GM21717 (cell line): ENCODE measurements at regions not wholly inside any gene's neighbourhood (a gene's known extent, or its start where the extent isn't known, plus 50 kb on each side); places are given as distances from the start of the nearest gene placed in this dataset.
A peak's percentile ranks its signal among the peaks of the same experiment; 100 is the strongest.

Experiments used
- ATAC-seq: cut with Tn5 transposase; IDR thresholded peaks from one replicate; pipeline ENCODE4 v1.9.1; 2021; ENCODE audit warnings: mild to moderate bottlenecking, moderate library complexity; ENCODE audit not compliant: unreplicated experiment

- ATAC-seq: no peak
Observed at GRCh38 chr9:73742412-73742811, 590.7 kb downstream of the ANXA1 start.

GRCh38 chr9:73743826-73744225, 592.2 kb downstream of the ANXA1 start:
- no peak for ATAC-seq

GRCh38 chr9:73745598-73745997, 593.9 kb downstream of the ANXA1 start:
- ATAC-seq: no peak

GRCh38 chr9:73753171-73753570, 601.5 kb downstream of the ANXA1 start:
- no peak for ATAC-seq

- no peak for ATAC-seq
Observed at GRCh38 chr9:73761905-73762304, 610.2 kb downstream of the ANXA1 start.

GRCh38 chr9:73773896-73774295, 622.2 kb downstream of the ANXA1 start:
- ATAC-seq: no peak

- no peak for ATAC-seq
Observed at GRCh38 chr9:73775757-73776156, 624.1 kb downstream of the ANXA1 start.

- no peak for ATAC-seq
Observed at GRCh38 chr9:73780916-73781315, 629.3 kb downstream of the ANXA1 start.

GRCh38 chr9:73782166-73782565, 630.5 kb downstream of the ANXA1 start:
- no peak for ATAC-seq

- no peak for ATAC-seq
Observed at GRCh38 chr9:73799446-73799845, 647.8 kb downstream of the ANXA1 start.

- no peak for ATAC-seq
Observed at GRCh38 chr9:73805111-73805510, 653.4 kb downstream of the ANXA1 start.

- no peak for ATAC-seq
Observed at GRCh38 chr9:73805853-73806458, 654.3 kb downstream of the ANXA1 start.

- ATAC-seq: no peak
Observed at GRCh38 chr9:73806876-73807275, 655.2 kb downstream of the ANXA1 start.

GRCh38 chr9:73807952-73808351, 656.3 kb downstream of the ANXA1 start:
- no peak for ATAC-seq

- no peak for ATAC-seq
Observed at GRCh38 chr9:73810585-73811215, 659.0 kb downstream of the ANXA1 start.

GRCh38 chr9:73813546-73813945, 661.9 kb downstream of the ANXA1 start:
- ATAC-seq: no peak

- ATAC-seq: no peak
Observed at GRCh38 chr9:73816905-73817304, 665.2 kb downstream of the ANXA1 start.

GRCh38 chr9:73824671-73825070, 672.5 kb upstream of the RORB start:
- ATAC-seq: no peak

GRCh38 chr9:73838871-73839270, 658.3 kb upstream of the RORB start:
- ATAC-seq: no peak

- no peak for ATAC-seq
Observed at GRCh38 chr9:73839471-73839870, 657.7 kb upstream of the RORB start.

GRCh38 chr9:73841018-73841417, 656.1 kb upstream of the RORB start:
- ATAC-seq: no peak

- ATAC-seq: no peak
Observed at GRCh38 chr9:73844135-73844534, 653.0 kb upstream of the RORB start.

GRCh38 chr9:73845539-73845938, 651.6 kb upstream of the RORB start:
- ATAC-seq: peak; percentile 97
